ACC112 (cell line): ENCODE measurements at regions not wholly inside any gene's neighbourhood (a gene's known extent, or its start where the extent isn't known, plus 50 kb on each side); places are given as distances from the start of the nearest gene placed in this dataset.

Experiments
- H2AFZ ChIP-seq: fragments of 200-600 bp; sonication (generic); one replicate; pipeline ENCODE4 v1.6.0; 2017; ENCODE audit warnings: antibody characterized with exemption, low read length; ENCODE audit not compliant: unreplicated experiment
- H3K27ac ChIP-seq: fragments of 200-600 bp; sonication (generic); 2 replicates; pipeline ENCODE4 v1.5.1; 2014; ENCODE audit warnings: low read depth, mild to moderate bottlenecking, antibody characterized with exemption, low read length, moderate library complexity
- H3K27me3 ChIP-seq: fragments of 200-600 bp; sonication (generic); 2 replicates; pipeline ENCODE4 v1.6.1; 2014; ENCODE audit warnings: mild to moderate bottlenecking, antibody characterized with exemption, low read length, moderate library complexity, mixed read lengths; ENCODE audit not compliant: insufficient read depth
- H3K36me3 ChIP-seq: fragments of 200-600 bp; sonication (generic); 2 replicates; pipeline ENCODE4 v1.6.1; 2016; ENCODE audit warnings: mild to moderate bottlenecking, antibody characterized with exemption, low read length, moderate library complexity, mixed read lengths; ENCODE audit not compliant: insufficient read depth
- H3K4me1 ChIP-seq: fragments of 200-600 bp; sonication (generic); one replicate; pipeline ENCODE4 v1.6.1; 2016; ENCODE audit warnings: low read length, mixed read lengths; ENCODE audit not compliant: insufficient read depth, unreplicated experiment, control insufficient read depth
- H3K4me3 ChIP-seq: fragments of 200-600 bp; sonication (generic); 2 replicates; pipeline ENCODE4 v1.5.1; 2014; ENCODE audit warnings: mild to moderate bottlenecking, low read depth, low read length
- H3K79me2 ChIP-seq: fragments of 200-600 bp; sonication (generic); one replicate; pipeline ENCODE4 v1.6.0; 2016; ENCODE audit warnings: low read length; ENCODE audit not compliant: control insufficient read depth, unreplicated experiment, insufficient read depth

GRCh38 chr17:52271781-52272180, 113.3 kb upstream of the CA10 start:
- Histone ChIP-seq H3K27me3 (no peaks in the 10 kb centered on the region), H3K79me2 (no peaks in the 10 kb centered on the region), H3K36me3 (no peaks in the 10 kb centered on the region), H2AFZ (no peak overlapping the region), H3K4me3 (no peak overlapping the region), H3K4me1 (no peaks in the 10 kb centered on the region), H3K27ac (no peak overlapping the region)

DNA sequence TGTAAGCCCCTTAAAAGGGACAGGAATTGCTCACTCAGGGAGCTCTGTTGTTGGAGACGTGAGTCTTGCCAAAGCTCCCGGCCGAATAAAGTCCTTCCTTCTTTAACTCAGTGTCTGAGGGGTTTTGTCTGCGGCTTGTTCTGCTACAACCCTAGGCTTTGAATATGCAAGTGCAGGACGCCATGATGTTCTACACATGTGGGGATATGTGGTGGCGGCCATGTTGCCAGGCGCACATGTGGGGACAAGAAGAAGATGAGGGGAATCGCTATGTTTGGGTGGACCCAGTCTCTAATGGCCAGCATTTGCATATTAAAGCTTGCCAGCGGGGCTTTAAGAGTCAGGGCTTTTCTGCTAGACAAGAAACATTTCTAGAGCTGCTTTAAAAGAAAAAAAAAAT, 96.8 kb upstream of the CA10 start:
- H3K27me3 ChIP-seq, result no peaks in the 10 kb centered on the region
- H3K4me3 ChIP-seq, result no peak overlapping the region
- H3K36me3 ChIP-seq, result no peaks in the 10 kb centered on the region
- no peak overlapping the region for H3K27ac ChIP-seq
- H2AFZ ChIP-seq, result no peak overlapping the region
- no peaks in the 10 kb centered on the region for H3K79me2 ChIP-seq
- H3K4me1 ChIP-seq, result no peaks in the 10 kb centered on the region

DNA sequence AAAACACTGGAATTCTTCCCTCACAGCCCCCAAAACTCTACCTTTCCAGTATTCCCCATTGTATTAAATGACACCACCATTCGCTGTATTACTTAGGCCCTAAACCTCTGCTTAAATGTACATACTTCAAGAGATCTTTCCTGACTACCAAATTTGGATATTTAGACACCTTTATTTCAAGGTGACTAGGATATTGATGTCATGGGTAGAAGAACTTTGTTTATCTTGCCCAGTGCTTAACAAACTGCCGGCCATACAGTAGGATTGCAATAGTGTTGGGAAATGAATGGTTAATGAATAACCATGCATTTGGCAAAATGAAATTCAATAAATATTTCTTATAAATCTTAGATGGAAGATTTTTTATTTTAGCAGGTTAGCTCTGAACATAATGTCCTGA, 86.2 kb upstream of the CA10 start:
- no peak overlapping the region for H3K4me3 ChIP-seq
- H3K36me3 ChIP-seq, result no peaks in the 10 kb centered on the region
- no peaks in the 10 kb centered on the region for H3K27me3 ChIP-seq
- H3K27ac ChIP-seq, result no peak overlapping the region
- no peaks in the 10 kb centered on the region for H3K4me1 ChIP-seq
- no peaks in the 10 kb centered on the region for H3K79me2 ChIP-seq
- no peak overlapping the region for H2AFZ ChIP-seq

GRCh38 chr17:52242268-52242667, 83.8 kb upstream of the CA10 start:
- H2AFZ ChIP-seq, result no peak overlapping the region
- H3K27me3 ChIP-seq, result no peaks in the 10 kb centered on the region
- H3K4me1 ChIP-seq, result no peaks in the 10 kb centered on the region
- H3K79me2 ChIP-seq, result no peaks in the 10 kb centered on the region
- no peak overlapping the region for H3K27ac ChIP-seq
- no peaks in the 10 kb centered on the region for H3K36me3 ChIP-seq
- no peak overlapping the region for H3K4me3 ChIP-seq

DNA sequence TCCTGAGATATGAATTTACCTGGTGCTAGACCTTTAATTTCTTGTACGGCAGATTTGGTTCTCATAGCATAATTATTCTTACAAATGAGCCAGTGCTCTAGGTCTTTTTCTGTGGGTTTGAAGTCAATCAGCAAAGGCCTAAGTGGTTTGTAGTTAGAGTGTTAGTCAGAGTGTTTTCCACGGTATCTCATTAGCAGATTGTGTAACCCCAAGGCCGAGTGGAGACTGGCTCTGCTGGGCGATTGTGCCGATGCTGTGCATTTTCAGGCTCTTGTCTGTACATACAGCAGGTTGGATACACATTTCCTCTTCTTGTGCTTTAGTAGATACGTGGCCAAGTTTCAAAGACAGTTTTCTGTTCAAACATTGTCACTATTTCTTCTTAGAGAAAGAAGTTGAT, 78.6 kb upstream of the CA10 start:
- H3K4me1 ChIP-seq, result no peaks in the 10 kb centered on the region
- no peaks in the 10 kb centered on the region for H3K79me2 ChIP-seq
- H3K27me3 ChIP-seq, result no peaks in the 10 kb centered on the region
- H3K36me3 ChIP-seq, result no peaks in the 10 kb centered on the region
- H3K27ac ChIP-seq, result no peak overlapping the region
- no peak overlapping the region for H2AFZ ChIP-seq
- H3K4me3 ChIP-seq, result no peak overlapping the region

DNA sequence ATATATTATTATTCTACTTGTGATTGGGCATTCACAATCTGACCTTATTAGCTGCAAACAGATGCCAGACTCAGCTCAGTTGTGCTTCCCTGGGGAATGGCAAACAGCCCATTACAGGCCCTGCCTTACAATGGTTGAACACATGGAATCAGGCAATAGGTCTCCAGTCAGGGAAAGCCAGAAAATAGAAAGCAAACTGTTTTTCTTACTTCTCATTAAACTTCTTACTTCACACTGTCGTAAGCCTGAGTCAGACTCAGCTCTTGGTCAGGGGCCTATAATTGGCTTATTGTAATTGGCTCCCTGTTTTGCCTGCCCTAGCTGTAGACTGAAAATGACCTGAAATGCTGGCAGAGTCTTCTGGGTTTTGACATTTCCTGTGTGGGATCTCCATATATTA, 77.0 kb upstream of the CA10 start:
- Histone ChIP-seq H3K27me3 (no peaks in the 10 kb centered on the region), H3K4me1 (no peaks in the 10 kb centered on the region), H3K4me3 (no peak overlapping the region), H3K79me2 (no peaks in the 10 kb centered on the region), H3K27ac (no peak overlapping the region), H3K36me3 (no peaks in the 10 kb centered on the region), H2AFZ (no peak overlapping the region)

DNA sequence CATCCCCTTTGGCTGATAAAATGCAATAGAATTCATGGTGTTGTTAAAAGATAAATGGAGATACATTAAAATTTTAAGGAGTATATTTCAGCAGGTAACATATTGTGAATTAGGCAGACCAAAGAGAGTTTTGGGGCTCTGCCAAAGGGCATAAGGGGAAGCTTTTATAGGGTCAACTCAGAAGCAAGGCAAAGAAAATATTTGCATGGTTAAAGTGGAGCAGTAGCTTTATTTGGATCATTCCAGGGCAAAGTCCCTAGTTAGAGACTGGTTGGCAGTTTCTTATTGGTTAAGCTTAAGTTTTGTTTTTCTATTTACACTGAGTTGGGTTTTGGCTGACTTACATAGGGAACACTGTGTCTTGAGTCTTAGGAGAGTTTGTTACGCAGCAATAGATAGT, 75.1 kb upstream of the CA10 start:
- Histone ChIP-seq H3K79me2 (no peaks in the 10 kb centered on the region), H3K36me3 (no peaks in the 10 kb centered on the region), H3K27me3 (no peaks in the 10 kb centered on the region), H3K4me1 (no peaks in the 10 kb centered on the region), H3K4me3 (no peak overlapping the region), H3K27ac (no peak overlapping the region), H2AFZ (no peak overlapping the region)

DNA sequence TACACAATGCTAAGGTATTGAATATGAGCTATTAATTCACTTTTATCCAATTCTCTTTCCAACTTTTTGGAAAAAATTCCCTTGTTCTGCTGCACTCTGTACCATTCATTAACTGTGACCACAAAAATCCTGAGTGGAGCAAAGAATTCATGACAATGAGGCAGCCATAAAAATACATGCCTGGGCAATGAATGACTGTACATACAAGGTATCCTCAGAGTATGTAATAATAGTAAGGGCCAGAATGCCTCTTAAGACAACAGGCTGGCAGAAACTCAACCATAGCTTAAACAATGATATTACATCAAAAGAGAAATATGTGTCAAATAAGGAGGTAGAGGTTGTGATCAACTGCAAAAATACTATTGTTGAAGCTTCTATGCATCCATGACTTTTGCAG, 74.7 kb upstream of the CA10 start:
- H3K36me3 ChIP-seq, result no peaks in the 10 kb centered on the region
- H3K79me2 ChIP-seq, result no peaks in the 10 kb centered on the region
- H3K4me1 ChIP-seq, result no peaks in the 10 kb centered on the region
- H3K4me3 ChIP-seq, result no peak overlapping the region
- no peak overlapping the region for H2AFZ ChIP-seq
- H3K27me3 ChIP-seq, result no peaks in the 10 kb centered on the region
- no peak overlapping the region for H3K27ac ChIP-seq

DNA sequence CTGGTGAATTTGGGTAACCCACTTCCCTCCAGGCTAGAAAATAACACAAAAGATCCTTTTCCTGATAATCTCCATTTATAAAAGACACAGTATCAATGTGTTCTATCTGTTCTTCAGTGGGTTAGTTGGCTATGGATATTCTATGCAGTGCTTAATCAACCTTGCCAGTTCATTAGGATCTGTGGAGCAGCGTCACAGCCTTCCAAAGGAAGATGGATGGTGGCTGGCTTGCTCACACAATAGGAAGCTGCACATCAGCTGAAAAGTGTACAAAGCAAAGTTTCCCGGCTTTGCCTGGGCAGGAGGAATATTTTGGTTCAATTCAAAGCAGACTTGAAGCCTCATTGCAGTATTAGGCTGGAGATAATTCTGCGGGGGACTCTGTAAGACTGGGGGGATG, 70.3 kb upstream of the CA10 start:
- Histone ChIP-seq H3K4me3 (no peak overlapping the region), H3K36me3 (no peaks in the 10 kb centered on the region), H3K27me3 (no peaks in the 10 kb centered on the region), H3K4me1 (no peaks in the 10 kb centered on the region), H3K79me2 (no peaks in the 10 kb centered on the region), H3K27ac (no peak overlapping the region), H2AFZ (no peak overlapping the region)

DNA sequence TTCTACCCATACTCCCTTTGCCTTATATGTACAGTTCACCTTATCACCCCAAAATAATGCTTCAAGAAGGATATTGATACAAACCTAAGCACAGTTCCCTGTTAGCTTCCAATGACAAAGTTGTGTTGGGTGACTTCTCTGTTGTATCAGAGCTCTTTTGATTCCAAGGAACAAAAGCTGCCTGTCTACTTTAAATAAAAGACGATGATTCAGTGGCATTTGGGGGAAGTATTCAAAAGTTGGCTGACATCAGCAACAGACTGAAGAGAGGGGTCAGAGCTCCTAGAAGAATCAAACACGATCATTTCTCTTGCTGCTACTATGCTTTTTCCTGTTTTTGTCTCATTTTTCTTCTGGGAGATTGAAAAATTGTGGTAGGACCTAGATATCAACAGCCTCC, 69.4 kb upstream of the CA10 start:
- no peaks in the 10 kb centered on the region for H3K27me3 ChIP-seq
- H3K27ac ChIP-seq, result no peak overlapping the region
- no peaks in the 10 kb centered on the region for H3K4me1 ChIP-seq
- H3K79me2 ChIP-seq, result no peaks in the 10 kb centered on the region
- no peak overlapping the region for H2AFZ ChIP-seq
- no peaks in the 10 kb centered on the region for H3K36me3 ChIP-seq
- H3K4me3 ChIP-seq, result no peak overlapping the region

DNA sequence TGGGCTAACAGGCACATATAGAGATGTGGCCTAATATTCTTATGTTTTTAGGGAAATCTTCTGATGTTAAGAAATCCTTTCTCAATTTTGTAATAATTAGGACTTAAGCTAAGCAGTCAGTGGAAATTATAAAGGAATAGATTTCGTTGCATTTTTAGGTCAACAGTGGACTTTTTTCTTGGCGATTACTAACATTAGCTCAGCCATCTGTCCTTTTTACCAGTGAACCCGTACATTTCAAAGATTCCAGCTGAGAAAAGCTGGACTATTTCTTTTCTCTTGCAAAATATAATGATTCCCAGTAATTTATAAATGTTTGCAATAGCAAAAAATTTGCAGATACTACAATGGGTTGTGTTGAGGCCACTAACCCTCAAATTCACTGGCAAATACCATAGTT, 54.9 kb upstream of the CA10 start:
- H3K79me2 ChIP-seq, result no peaks in the 10 kb centered on the region
- no peaks in the 10 kb centered on the region for H3K27me3 ChIP-seq

GRCh38 chr17:52212851-52213250, 54.3 kb upstream of the CA10 start:
- Histone ChIP-seq H3K27ac (no peak overlapping the region), H3K4me1 (no peaks in the 10 kb centered on the region), H3K27me3 (no peaks in the 10 kb centered on the region), H3K79me2 (no peaks in the 10 kb centered on the region), H3K36me3 (no peaks in the 10 kb centered on the region), H3K4me3 (no peak overlapping the region), H2AFZ (no peak overlapping the region)

More for the DNA sequence above, 54.9 kb upstream of the CA10 start:
- no peak overlapping the region for H3K27ac ChIP-seq
- H2AFZ ChIP-seq, result no peak overlapping the region
- H3K36me3 ChIP-seq, result no peaks in the 10 kb centered on the region
- H3K4me3 ChIP-seq, result no peak overlapping the region
- H3K4me1 ChIP-seq, result no peaks in the 10 kb centered on the region
